Astrocyte (in vitro differentiated cells and primary cell): ENCODE measurements at regions not wholly inside any gene's neighbourhood (a gene's known extent, or its start where the extent isn't known, plus 50 kb on each side); places are given as distances from the start of the nearest gene placed in this dataset.

Experiments
- DNase-seq: peaks from one replicate; pipeline ENCODE4 v3.0.0-alpha.2; 2010; ENCODE audit warnings: low read depth
- FAIRE-seq: peaks from 2 replicates; lab custom pipeline; 2011; peaks lifted over from hg19 to GRCh38; lab: Jason Lieb, UNC
- H2AFZ ChIP-seq: 2 replicates; pipeline ENCODE4 v1.6.0; 2012; ENCODE audit warnings: low read depth, low read length, inconsistent platforms
- H3K27ac ChIP-seq: 2 replicates; pipeline ENCODE4 v1.5.1; 2011; ENCODE audit warnings: low read depth, low read length, inconsistent platforms
- H3K27me3 ChIP-seq: 2 replicates; pipeline ENCODE4 v1.6.0; 2011; ENCODE audit warnings: low read length, inconsistent platforms; ENCODE audit not compliant: insufficient read depth
- H3K36me3 ChIP-seq: 2 replicates; pipeline ENCODE4 v1.5.1; 2011; ENCODE audit warnings: low read length, inconsistent platforms; ENCODE audit not compliant: insufficient read depth
- H3K4me1 ChIP-seq: 2 replicates; pipeline ENCODE4 v1.5.1; 2011; ENCODE audit warnings: low read length, inconsistent platforms; ENCODE audit not compliant: insufficient read depth
- H3K4me2 ChIP-seq: 2 replicates; pipeline ENCODE4 v1.6.0; 2012; ENCODE audit warnings: low read length, inconsistent platforms
- H3K4me3 ChIP-seq: 2 replicates; pipeline ENCODE4 v1.5.1; 2011; ENCODE audit warnings: low read depth, mild to moderate bottlenecking, low read length, inconsistent platforms; ENCODE audit not compliant: insufficient read depth
- H3K79me2 ChIP-seq: 2 replicates; pipeline ENCODE4 v1.6.0; 2012; ENCODE audit warnings: mild to moderate bottlenecking, low read length, inconsistent platforms; ENCODE audit not compliant: insufficient read depth
- H3K9ac ChIP-seq: 2 replicates; pipeline ENCODE4 v1.6.0; 2012; ENCODE audit warnings: mild to moderate bottlenecking, low read length, inconsistent platforms
- H3K9me3 ChIP-seq: 2 replicates; pipeline ENCODE4 v1.5.1; 2012; ENCODE audit warnings: low read depth, mild to moderate bottlenecking, low read length, inconsistent platforms; ENCODE audit not compliant: insufficient read depth
- H4K20me1 ChIP-seq: 2 replicates; pipeline ENCODE4 v1.6.0; 2012; ENCODE audit warnings: low read length, inconsistent platforms; ENCODE audit not compliant: insufficient read depth
- H3K27ac Mint-ChIP-seq: one replicate; pipeline ENCODE4 v1.8.0; 2021; ENCODE audit warnings: mild to moderate bottlenecking, mixed read lengths; ENCODE audit not compliant: unreplicated experiment
- H3K27me3 Mint-ChIP-seq: one replicate; pipeline ENCODE4 v1.8.0; 2021; ENCODE audit warnings: low read depth, mixed read lengths; ENCODE audit not compliant: unreplicated experiment
- H3K36me3 Mint-ChIP-seq: one replicate; pipeline ENCODE4 v1.8.0; 2021; ENCODE audit warnings: low read depth, mixed read lengths; ENCODE audit not compliant: unreplicated experiment
- H3K4me1 Mint-ChIP-seq: one replicate; pipeline ENCODE4 v1.8.0; 2021; ENCODE audit warnings: low read depth, mixed read lengths; ENCODE audit not compliant: unreplicated experiment
- H3K4me3 Mint-ChIP-seq: one replicate; pipeline ENCODE4 v1.8.0; 2021; ENCODE audit warnings: mild to moderate bottlenecking, moderate library complexity, mixed read lengths; ENCODE audit not compliant: unreplicated experiment
- H3K9me3 Mint-ChIP-seq: one replicate; pipeline ENCODE4 v1.8.0; 2021; ENCODE audit warnings: mild to moderate bottlenecking, mixed read lengths; ENCODE audit not compliant: unreplicated experiment
- CTCF ChIP-seq: IDR thresholded peaks from 2 replicates; pipeline ENCODE4 v1.5.1; 2011; ENCODE audit warnings: low read depth, mild to moderate bottlenecking, inconsistent platforms, low read length, moderate library complexity; ENCODE audit not compliant: insufficient read depth
- EZH2 ChIP-seq: IDR thresholded peaks from 2 replicates; pipeline ENCODE4 v1.6.1; 2012; ENCODE audit warnings: mild to moderate bottlenecking, low read length, inconsistent platforms; ENCODE audit not compliant: insufficient read depth

- H3K27ac Mint-ChIP-seq = no peak overlapping the region
- Histone ChIP-seq H2AFZ (no peak overlapping the region), H3K4me1 (no peaks in the 10 kb centered on the region), H3K4me3 (no peak overlapping the region), H3K27me3 (no peaks in the 10 kb centered on the region), H3K27ac (no peak overlapping the region), H4K20me1 (no peaks in the 10 kb centered on the region), H3K79me2 (no peaks in the 10 kb centered on the region), H3K9ac (no peak overlapping the region), H3K4me2 (no peak overlapping the region), H3K36me3 (no peaks in the 10 kb centered on the region), H3K9me3 (no peaks in the 10 kb centered on the region)
- no peaks in the 10 kb centered on the region for H3K9me3 Mint-ChIP-seq
- no peak overlapping the region for H3K4me3 Mint-ChIP-seq
- DNase-seq (no peak), FAIRE-seq (no peak)
- no peaks in the 10 kb centered on the region for H3K36me3 Mint-ChIP-seq
- peaks cover 3% of the 10 kb centered on the region for H3K27me3 Mint-ChIP-seq
- H3K4me1 Mint-ChIP-seq = no peaks in the 10 kb centered on the region
- TF ChIP-seq CTCF = no peak
These were observed 510.3 kb upstream of the ZFHX3 start for GRCh38 chr16:73558219-73558618.

- Histone ChIP-seq H3K4me3 (no peak overlapping the region), H3K4me1 (no peaks in the 10 kb centered on the region), H3K79me2 (no peaks in the 10 kb centered on the region), H3K27me3 (no peaks in the 10 kb centered on the region), H3K36me3 (no peaks in the 10 kb centered on the region), H3K4me2 (no peak overlapping the region), H3K9me3 (no peaks in the 10 kb centered on the region), H4K20me1 (no peaks in the 10 kb centered on the region), H2AFZ (no peak overlapping the region), H3K9ac (no peak overlapping the region), H3K27ac (no peak overlapping the region)
- FAIRE-seq = no peak
- Mint-ChIP-seq H3K27ac (no peak overlapping the region), H3K4me1 (no peaks in the 10 kb centered on the region), H3K4me3 (no peak overlapping the region), H3K9me3 (no peaks in the 10 kb centered on the region), H3K27me3 (peaks cover 12% of the 10 kb centered on the region), H3K36me3 (no peaks in the 10 kb centered on the region)
- DNase-seq = no peak
- no peak for TF ChIP-seq CTCF
- TF ChIP-seq EZH2 = no peak
These were observed 506.2 kb upstream of the ZFHX3 start for GRCh38 chr16:73553941-73554660.

GRCh38 chr16:73549984-73550631, 502.2 kb upstream of the ZFHX3 start:
- H4K20me1 ChIP-seq = no peaks in the 10 kb centered on the region
- peaks cover 15% of the 10 kb centered on the region for H3K27me3 ChIP-seq
- no peaks in the 10 kb centered on the region for H3K9me3 ChIP-seq
- no peaks in the 10 kb centered on the region for H3K79me2 ChIP-seq
- H3K36me3 ChIP-seq = no peaks in the 10 kb centered on the region
- Mint-ChIP-seq H3K4me3 (no peak overlapping the region), H3K4me1 (peaks cover 13% of the 10 kb centered on the region), H3K27me3 (peaks cover 16% of the 10 kb centered on the region), H3K27ac (no peak overlapping the region), H3K9me3 (no peaks in the 10 kb centered on the region), H3K36me3 (no peaks in the 10 kb centered on the region)
- TF ChIP-seq CTCF = no peak
- TF ChIP-seq EZH2 = no peak
- H3K9ac ChIP-seq = no peak overlapping the region
- no peaks in the 10 kb centered on the region for H3K4me1 ChIP-seq
- H3K4me2 ChIP-seq = no peak overlapping the region
- H3K27ac ChIP-seq = no peak overlapping the region
- no peak overlapping the region for H3K4me3 ChIP-seq
- no peak overlapping the region for H2AFZ ChIP-seq
- DNase-seq (no peak), FAIRE-seq (no peak)
